ENCODE measurements at regions not wholly inside any gene's neighbourhood (a gene's known extent, or its start where the extent isn't known, plus 50 kb on each side); places are given as distances from the start of the nearest gene placed in this dataset.

DNA sequence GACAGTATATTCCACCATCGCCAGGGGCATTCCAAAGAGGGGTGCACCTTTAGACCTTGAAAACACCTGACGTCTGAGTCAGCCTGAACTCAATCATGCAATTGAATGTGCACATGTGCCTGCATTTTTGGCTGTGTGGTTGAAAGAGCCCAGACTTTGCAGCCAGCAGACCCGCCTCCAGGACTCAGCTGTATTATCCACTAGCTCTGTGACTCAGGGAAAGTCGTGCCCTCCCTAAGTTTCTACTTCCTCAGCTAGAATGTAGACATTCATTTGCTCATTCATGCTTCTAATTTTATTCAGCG, 94.2 kb downstream of the LRRC30 start:
- WGBS (ENCODE audit: extremely low coverage, insufficient read length, low lambda C conversion rate): no CpG with 5 or more reads among the region's 5 CpGs
- no peak overlapping the region for H2AK5ac ChIP-seq (ENCODE audit: insufficient read length, low read length)
- H2BK12ac ChIP-seq (ENCODE audit: insufficient read length, low read depth, low read length): no peak overlapping the region
- H3K56ac ChIP-seq (ENCODE audit: insufficient read length, low read depth, low read length): no peak overlapping the region
- H3K9me3 ChIP-seq (ENCODE audit: control insufficient read depth, low read depth, low read length): no peaks in the 10 kb centered on the region
- Mint-ChIP-seq H3K9me3 (no peaks in the 10 kb centered on the region), H3K36me3 (ENCODE audit: insufficient read depth in 1 of 3, low read depth in 3 of 3) (no peaks in the 10 kb centered on the region), H3K4me1 (peaks cover 13 to 19% of the 10 kb centered on the region in 2 experiments), H3K27ac (no peak overlapping the region), H3K27me3 (ENCODE audit: low read depth) (no peaks in the 10 kb centered on the region), H3K4me3 (no peak overlapping the region)
- H3K4ac ChIP-seq (ENCODE audit: low read depth, low read length): no peak overlapping the region
- H3K79me2 ChIP-seq (ENCODE audit: insufficient read depth, low read length): no peaks in the 10 kb centered on the region
- H3K23ac ChIP-seq (ENCODE audit: insufficient read length, low read depth, low read length): no peak overlapping the region
- H3K18ac ChIP-seq (ENCODE audit: insufficient read length, low read depth, low read length): no peak overlapping the region
- no peaks in the 10 kb centered on the region for H3K27me3 ChIP-seq (ENCODE audit: insufficient read depth, low read length)
- no peak overlapping the region for H3K27ac ChIP-seq (ENCODE audit: insufficient read length, low read depth, low read length)
- TF ChIP-seq, protein P1, sequence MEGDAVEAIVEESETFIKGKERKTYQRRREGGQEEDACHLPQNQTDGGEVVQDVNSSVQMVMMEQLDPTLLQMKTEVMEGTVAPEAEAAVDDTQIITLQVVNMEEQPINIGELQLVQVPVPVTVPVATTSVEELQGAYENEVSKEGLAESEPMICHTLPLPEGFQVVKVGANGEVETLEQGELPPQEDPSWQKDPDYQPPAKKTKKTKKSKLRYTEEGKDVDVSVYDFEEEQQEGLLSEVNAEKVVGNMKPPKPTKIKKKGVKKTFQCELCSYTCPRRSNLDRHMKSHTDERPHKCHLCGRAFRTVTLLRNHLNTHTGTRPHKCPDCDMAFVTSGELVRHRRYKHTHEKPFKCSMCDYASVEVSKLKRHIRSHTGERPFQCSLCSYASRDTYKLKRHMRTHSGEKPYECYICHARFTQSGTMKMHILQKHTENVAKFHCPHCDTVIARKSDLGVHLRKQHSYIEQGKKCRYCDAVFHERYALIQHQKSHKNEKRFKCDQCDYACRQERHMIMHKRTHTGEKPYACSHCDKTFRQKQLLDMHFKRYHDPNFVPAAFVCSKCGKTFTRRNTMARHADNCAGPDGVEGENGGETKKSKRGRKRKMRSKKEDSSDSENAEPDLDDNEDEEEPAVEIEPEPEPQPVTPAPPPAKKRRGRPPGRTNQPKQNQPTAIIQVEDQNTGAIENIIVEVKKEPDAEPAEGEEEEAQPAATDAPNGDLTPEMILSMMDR (conservative IDR thresholded peaks at IDR 0.05): no peak
- H3T11ph ChIP-seq (ENCODE audit: low read length): no peak overlapping the region
- no peak overlapping the region for H2AFZ ChIP-seq (ENCODE audit: low read length)
- H3K4me2 ChIP-seq (ENCODE audit: insufficient read depth, insufficient read length, low read length): no peak overlapping the region
- no peak overlapping the region for H4K5ac ChIP-seq (ENCODE audit: insufficient read length, low read depth, low read length)
- H4K8ac ChIP-seq (replicated peaks; ENCODE audit: insufficient read length, low read depth, low read length): no peak overlapping the region
- H2BK5ac ChIP-seq (ENCODE audit: insufficient read length, low read length): no peak overlapping the region
- H2BK15ac ChIP-seq (ENCODE audit: low read depth, low read length): no peak overlapping the region
- no peak overlapping the region for H4K91ac ChIP-seq (ENCODE audit: insufficient read length, low read depth, low read length)
- H3K79me1 ChIP-seq (ENCODE audit: insufficient read depth, low read depth, low read length, poor library complexity, severe bottlenecking): no peaks in the 10 kb centered on the region
- no peaks in the 10 kb centered on the region for H4K20me1 ChIP-seq (ENCODE audit: control insufficient read depth, insufficient read depth, insufficient read length)
- no peak overlapping the region for H2BK20ac ChIP-seq (ENCODE audit: low read depth, low read length, poor library complexity, severe bottlenecking)
- H3K14ac ChIP-seq (ENCODE audit: insufficient read depth, low read length): no peak overlapping the region
- no peaks in the 10 kb centered on the region for H3K23me2 ChIP-seq (ENCODE audit: insufficient read length, low read depth, low read length, poor library complexity, severe bottlenecking)
- no peak overlapping the region for H2BK120ac ChIP-seq (ENCODE audit: low read depth, low read length, poor library complexity, severe bottlenecking)
- H3K4me1 ChIP-seq (ENCODE audit: insufficient read depth, low read length): no peaks in the 10 kb centered on the region
- no peak overlapping the region for H3K9ac ChIP-seq (ENCODE audit: extremely low read depth, insufficient read length, low read length)
- no peak for DNase-seq

Measured in H9 (cell line).